ENCODE measurements at regions not wholly inside any gene's neighbourhood (a gene's known extent, or its start where the extent isn't known, plus 50 kb on each side); places are given as distances from the start of the nearest gene placed in this dataset.

DNA sequence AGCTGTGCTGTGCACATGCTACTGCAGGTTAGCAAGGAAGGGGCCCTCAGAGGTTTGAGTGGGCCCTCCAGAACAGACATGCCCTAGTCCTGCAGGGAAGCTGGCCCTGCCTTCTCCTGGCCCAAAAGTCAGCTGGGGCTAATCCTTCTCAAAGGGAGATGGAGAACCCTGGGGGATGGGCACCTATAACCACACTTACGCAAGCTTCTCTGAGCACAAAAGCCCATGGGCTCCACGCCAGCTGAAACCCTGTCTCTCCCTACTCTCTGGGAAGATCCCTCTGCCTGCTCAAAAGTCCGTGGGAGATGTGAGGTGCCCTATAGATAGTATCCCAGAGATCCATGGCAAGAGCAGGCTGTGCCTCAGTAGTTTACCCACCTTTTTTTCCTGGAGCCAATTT lies 58.9 kb upstream of the DKK2 start:
- TF ChIP-seq CTCF (IDR thresholded peaks at IDR 0.05; ENCODE audit: extremely low read depth in 1 of 2, insufficient read depth in 1 of 2, low read depth in 1 of 2, low read length in 2 of 2) (no peak), POLR2A (IDR thresholded peaks at IDR 0.05; ENCODE audit: low read depth, low read length) (no peak), FOS (IDR thresholded peaks at IDR 0.05; ENCODE audit: borderline replicate concordance, insufficient read depth, low read length) (no peak)
